ENCODE measurements at regions not wholly inside any gene's neighbourhood (a gene's known extent, or its start where the extent isn't known, plus 50 kb on each side); places are given as distances from the start of the nearest gene placed in this dataset.
"Not testable (repeated sequence)": the region's sequence is repeated elsewhere in the genome, so short reads cannot be mapped to it uniquely, and the experiment has no call there.

DNA sequence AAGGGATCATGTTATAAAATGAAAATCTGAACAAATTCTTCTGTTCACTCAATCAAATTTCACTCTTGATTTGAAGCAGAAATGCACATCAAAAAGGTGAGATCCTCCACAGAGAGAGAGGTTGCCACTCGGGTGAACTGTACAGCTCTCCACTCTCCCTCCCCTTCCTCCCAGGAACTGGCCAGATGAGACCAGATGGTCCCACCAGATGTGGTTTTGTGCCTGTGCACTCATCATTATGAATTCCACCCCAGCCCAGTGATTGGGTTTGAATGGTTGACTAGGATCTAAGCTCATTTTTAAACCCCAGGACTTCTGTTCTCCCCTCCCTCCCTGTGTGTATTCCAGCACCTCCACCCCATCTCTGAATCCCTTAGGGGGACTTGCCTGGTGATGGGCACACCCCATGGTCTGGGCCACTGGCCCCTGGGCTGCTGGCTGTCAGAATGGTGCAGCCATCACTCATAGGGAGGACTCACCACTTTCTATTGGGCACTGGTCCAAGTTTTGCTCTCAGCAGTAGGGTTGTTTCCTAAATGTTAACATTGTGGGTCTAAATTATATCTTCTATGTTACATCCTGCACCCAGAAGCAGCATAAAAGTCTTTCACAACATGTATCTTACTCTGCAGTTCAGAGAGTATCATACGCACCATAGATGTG is 393.1 kb downstream of the TNS3 start:
- DNase-seq, result no peak

DNA sequence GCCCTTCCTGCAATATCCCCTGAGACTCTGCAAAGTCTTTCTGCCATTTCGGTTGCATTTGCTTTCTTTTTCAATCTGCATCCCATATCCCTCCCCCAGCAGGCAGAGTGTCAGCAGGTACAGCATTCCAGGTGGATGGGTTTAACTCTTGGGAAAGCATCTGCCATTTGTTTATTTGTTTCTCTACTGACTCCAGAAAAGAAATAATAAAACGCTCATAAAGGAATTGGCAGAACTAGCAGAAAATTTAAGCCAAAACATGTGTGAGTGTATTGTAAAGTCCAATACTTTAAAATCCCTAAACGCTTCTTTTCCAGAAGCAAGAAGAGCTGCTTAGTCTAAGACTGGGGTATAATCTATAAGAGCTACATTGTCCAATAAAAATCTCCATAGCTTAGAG is 393.8 kb downstream of the TNS3 start:
- no peak for DNase-seq

DNA sequence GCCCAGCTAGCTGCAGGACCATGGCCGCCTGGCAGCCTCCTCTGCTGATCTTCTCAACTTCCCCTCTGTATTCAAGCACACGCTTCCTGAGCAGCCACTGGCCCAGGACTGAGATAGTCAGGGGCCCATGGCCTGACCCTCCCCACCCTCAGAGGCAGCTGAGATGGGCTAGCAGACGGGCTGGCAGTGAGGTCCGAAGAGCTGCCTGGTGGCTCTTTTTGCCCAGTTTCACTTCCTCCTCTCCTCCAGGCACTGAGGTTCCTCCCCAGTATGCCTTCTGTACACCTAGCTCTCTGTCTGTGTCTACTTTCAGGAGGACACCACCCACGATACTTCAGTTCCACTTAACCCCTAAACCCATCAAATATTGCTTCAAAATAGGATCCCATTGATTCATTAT is 395.6 kb downstream of the TNS3 start:
- DNase-seq, result no peak

DNA sequence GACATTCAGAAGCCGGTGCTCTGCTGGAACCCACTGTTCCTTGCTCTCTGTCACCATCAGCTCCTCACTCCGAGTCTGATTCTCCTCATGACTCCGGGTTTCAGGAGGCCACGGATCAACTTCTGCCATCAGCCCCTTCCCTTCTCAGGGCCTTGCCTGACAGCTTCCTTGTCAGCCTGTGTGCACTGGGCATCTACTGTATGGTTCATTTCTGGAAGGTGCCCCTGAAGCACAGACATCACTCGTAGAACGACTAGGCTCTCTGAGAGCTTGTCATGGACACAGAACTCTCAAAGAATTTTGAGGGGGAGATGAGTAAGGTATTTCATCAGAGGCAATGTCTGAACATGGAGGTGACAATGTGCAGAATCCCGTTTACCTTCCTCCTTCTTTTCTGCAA is 396.1 kb downstream of the TNS3 start:
- no peak for DNase-seq

DNA sequence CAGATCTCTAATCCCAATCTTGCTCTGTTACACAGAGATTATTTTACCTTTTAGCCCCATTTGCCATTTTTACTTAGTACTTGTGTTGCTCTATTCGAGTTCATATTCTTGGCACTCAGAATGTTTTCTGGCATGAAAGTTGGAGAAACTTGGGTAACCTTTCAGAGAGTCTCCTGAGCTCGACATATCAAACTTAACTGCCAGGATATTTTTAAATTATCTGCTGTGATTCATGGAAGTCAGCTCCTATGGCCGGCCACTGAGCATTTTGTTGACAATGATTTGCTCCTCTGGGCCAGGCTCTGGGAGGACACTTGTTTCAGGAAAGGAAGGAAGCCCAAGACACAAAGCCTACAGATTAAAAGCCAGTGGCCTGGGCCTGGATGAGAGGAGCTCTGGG is 396.7 kb downstream of the TNS3 start:
- DNase-seq, result no peak

DNA sequence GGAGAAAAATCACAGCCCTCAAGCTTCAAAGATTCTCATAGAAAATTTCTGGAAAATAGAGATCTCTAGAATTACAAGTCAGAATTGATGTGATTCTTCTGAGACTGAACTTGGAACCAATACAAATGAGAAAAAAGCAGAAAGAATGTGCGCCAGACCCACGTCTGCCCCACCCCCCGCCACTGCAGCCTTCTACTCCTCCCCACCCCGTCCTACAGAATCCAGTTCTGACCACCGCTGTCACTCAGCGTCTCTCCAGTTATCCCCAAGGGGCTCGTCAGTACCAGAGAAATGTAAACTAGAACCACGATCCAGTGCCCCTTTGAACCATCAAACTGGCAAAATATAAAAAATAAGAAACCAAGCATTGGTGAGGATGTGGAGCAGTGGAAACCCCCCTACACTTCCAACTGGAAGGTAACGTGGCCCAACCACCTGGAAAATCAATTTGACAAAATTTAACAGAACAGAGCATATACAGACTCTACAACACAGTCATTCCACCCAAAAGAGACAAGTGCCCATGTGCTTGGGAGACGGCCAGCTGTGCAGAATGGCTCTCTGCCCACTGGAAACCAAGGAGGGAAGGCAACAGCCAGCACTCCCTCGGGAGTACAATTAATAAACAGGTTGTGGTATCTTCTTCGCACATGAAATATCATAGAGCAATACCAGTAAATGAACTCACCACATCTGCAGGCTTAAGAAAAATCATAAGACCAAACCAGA is 397.9 kb downstream of the TNS3 start:
- DNase-seq, result no peak

DNA sequence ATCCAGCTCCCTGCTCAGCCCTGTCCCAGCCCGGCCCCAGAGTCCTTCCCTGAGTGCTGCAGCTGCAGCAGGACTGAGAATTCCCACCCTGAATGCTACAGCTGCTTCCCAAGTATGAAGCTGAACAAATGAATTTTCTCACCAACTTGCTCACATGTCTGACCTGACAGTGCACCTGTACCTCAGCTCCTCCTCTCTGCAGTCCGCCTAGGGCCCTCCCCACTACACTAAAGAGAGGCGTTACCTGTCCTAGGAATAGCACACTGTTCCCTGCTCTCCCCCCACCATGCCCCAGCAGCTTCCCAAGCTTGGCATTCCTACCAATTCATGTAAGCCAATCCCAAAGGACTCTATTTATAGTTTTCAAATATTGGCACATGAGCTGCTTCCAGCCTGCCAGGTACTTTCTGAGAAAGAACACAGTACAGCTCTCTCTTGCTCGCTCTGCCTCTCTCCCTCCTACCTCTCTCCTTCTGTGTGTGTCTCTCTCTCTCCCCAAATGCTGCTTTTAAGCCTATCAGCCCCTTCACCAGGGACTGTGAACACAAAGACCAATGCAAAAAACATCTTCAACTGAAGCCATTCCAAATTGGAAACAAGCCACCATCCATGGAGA is 400.1 kb downstream of the TNS3 start:
- DNase-seq, result no peak

DNA sequence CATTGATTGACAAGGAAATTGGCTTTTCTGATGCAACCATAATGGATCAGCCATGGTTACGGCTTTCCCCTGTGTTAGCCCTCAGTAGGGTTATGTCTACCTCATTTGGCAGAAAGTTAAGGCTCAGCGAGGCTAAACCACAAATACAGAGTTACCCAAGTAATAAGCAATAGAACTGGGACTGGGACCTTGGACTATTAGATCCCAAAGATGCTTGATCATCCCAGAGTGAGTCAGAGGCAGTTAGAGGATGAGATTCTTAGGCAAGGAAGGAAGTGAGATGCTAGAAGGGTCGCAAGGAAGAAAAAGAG is 401.4 kb downstream of the TNS3 start:
- no peak for DNase-seq

DNA sequence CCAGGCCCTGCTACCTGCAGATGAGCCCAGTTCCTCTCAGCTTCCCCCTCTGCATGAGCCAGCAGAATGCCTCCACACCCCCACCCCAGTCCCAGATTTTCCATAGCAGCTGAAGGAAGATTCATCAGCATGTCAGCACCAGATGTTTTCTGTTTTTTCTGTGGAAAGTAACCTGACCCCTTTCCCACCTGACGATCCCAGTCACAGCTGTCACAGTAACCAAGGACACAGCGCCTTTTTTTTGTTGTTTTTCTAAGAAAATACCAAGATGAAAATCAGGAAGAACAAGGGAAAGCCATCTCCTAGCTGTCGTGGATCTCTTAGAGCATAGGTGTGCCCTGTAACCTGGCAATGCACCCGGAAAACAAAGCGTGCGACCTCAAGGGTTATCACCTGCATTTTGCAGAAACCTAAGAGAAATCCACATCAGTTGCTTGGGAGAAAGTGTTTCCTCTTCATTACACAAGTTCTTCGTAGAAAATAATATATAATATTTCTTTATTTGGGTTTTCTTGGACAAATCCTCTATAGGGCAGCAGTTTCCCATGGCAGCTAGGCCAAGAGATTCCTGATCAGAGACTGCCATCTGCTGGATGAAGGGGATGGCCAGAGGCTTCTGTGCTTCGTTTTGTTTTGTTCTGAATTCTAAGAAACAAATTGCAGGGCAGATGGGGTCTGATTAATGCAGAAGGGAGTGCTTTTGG is 401.9 kb downstream of the TNS3 start:
- DNase-seq, result no peak

DNA sequence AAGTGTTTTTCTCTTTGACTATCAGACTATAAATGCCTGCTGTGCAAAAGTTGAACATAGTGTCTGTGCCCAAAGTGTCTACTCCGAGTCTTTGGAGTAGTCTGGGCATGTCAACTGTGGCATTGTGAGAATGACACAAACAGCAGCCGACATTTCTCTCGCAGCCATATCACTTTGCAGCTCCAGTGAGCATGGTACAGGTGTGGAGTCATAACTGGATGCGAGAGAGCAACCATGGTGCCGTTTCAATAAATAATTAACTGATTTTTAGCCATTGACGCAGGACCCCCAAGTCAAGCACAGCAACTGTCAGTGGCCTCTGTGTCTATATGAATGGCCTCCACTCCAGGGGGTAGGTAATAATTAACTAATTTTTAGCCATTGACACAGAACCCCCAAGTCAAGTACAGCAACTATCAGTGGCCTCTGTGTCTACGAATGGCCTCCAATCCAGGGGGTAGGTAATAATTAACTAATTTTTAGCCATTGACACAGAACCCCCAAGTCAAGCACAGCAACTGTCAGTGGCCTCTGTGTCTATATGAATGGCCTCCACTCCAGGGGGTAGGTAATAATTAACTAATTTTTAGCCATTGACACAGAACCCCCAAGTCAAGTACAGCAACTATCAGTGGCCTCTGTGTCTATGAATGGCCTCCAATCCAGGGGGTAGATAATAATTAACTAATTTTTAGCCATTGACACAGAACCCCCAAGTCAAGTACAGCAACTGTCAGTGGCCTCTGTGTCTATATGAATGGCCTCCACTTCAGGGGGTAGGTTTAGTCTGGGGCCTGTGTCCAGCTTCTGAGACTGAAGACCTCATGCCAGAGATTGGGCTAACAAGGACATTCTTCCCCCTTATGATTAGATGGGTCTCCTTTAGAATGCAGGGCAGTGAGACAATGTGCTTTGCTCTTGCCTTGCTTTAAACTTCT is 409.0 kb downstream of the TNS3 start:
- not testable (repeated sequence) for DNase-seq

DNA sequence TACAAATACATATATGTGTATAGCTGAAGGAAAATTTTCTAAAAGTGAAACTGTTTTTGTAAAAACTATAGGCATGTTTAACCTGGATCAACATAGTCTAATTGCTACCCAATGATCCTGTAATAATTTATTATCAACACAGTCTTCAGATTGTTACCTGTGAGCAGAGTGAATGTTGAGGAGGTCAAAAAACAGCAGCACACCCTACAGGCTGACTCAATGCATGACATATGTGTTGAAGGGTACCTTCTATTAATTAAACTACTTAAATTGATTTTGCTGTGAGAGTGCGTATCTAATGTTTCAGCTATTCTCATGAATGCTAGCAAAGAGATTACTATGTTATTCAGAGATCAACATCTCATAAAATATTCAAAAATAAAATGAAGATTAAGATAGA is 411.4 kb downstream of the TNS3 start:
- DNase-seq, result no peak

DNA sequence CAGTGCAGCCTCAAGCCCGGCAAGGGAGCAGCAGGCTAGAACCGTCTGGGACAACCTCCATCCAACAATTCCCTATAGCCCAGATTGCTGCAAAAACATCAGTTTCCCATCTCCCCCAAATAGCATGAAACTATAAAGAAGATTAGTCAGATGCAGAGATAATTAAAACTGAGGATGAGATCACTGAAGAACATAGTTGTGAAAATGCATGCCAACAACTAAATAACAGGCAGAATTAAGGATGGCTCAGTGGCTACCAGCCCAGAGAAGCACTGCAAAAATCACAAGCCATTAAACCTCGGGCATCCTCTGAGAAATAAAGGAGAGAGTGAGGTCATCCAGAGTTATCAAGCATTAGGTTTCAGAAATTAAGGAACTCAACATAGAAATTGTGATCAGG is 427.1 kb downstream of the TNS3 start:
- no peak for DNase-seq

DNA sequence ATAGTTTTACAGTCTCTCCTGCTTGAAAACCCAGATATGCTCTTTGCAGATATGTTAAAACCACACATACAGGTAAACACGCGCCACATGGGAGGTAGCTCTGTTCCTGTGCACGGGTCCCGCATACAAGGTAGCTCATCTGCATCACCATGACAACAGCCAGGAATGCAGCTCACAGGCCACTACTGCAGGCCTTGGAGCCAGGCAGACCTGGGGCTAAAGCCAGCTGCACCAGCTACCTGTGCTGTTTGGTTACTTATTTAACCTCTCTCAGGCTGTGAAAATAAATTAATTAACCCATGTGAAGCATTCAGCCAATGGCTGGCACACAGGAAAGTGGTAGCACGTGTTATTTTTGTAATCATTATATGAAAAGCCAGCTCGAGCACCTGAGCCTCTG is 428.3 kb downstream of the TNS3 start:
- no peak for DNase-seq

DNA sequence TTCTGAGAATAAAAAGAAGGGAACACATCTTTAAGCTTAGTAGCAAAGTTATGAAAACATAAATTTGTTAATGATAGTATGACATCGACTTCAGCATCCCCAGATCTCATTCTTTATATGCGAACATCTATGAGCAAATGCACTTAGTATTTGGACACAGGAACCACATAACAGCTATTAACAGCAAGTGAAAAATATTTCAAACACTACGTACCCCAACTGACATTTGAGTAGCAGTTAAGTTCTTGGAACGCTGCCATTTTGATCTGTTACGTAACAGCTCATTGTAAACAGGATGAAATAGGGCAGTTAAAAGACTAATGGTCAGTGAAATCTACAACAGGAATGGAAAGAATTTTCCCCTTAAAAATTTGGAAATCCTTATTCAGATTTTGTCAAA is 428.9 kb downstream of the TNS3 start:
- DNase-seq, result no peak

DNA sequence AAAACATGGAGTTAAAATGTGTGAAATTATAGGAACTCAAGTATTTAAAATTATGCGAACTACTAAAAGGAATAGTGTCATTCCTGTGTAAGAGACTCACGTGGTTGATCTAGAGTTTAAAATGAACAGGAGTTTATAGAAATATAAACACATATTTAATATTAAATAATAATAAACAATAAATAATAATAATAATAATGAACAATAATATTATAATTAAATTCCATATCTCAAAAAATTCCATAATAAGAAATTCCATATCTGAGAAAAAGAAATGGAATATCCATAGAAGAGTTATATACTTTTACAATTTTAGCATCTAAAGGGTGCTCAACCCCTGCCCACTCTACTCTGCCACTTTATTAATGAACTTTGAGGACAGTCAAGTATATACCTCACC is 429.6 kb downstream of the TNS3 start:
- DNase-seq, result no peak

DNA sequence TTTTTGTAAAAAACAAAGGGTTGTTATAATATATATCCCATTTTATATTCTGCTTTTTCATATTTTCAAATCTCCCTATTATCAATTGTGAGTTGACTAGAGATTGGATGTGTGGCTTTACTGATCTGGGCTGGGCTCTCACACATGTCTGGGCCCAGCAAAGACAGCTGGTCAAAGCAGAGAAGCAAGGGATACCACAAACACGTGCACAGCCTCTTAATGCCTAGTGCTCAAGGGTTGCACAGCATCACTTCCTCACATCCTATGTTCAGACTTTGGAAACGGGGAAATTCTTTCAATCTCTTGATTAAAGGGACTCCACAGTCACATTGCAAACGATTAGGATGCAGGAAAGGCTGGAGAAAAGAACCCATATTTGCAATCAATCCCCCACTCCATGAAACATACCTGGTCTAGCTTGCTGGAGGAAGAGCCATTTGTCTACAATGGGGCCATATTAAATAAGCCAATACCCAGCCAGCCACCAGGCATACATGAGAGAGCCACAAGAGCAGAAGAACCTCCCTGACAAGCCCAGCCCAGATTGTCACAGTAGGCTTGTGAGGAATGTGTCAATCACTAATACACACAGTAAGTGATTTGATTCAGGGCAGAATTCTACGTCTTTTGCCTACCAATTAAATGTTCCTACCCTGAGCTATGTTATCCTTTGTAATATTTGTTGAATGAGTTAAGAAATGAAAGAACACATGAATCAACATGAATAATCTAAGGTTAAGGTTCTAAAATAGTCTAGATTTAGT is 431.2 kb downstream of the TNS3 start:
- DNase-seq, result no peak

DNA sequence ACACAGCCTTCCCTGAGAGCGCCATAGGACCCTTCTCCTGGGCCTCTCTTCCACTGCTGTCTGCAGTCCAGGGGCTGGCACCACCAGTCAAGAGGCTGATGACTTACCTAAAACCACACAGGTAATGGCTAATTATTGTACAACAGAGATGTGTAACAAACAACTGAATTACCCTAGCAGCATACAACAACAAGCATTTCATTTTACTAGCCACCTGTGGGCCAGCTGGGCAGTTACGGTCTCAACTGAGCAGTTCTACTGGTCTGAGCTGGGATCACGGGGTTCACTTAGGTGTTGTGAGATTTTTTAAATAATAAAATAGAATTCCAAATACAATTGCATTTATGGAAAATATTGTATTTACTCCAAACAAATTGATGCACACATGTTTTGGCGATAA is 431.9 kb downstream of the TNS3 start:
- DNase-seq, result no peak

DNA sequence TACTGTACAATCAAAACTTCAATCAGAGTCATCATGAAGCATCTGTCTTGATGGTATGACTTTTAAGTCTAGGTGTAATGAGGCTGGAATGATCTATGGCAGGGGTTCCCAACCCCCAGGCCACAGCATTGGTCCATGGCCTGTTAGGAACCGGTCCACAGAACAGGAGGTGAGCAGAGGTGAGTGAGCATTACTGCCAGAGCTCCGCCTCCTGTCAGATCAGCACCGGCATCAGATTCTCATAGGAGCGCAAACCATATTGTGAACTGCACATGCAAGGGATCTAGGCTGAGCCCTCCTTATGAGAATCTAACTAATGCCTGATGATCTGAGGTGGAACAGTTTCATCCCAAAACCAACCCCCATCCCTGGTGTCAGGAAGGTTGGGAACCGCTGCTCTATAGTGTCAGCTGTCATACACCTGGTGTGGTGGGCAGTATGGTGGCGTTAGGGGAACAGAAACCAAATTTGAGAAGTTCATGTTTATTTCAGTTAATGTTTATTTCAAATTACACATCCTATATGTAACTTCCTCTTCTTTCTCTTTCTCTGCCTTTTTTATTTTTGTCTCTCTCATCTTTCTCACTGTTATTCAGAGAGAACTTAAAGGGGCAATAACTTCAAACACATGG is 432.6 kb downstream of the TNS3 start:
- DNase-seq, result no peak

DNA sequence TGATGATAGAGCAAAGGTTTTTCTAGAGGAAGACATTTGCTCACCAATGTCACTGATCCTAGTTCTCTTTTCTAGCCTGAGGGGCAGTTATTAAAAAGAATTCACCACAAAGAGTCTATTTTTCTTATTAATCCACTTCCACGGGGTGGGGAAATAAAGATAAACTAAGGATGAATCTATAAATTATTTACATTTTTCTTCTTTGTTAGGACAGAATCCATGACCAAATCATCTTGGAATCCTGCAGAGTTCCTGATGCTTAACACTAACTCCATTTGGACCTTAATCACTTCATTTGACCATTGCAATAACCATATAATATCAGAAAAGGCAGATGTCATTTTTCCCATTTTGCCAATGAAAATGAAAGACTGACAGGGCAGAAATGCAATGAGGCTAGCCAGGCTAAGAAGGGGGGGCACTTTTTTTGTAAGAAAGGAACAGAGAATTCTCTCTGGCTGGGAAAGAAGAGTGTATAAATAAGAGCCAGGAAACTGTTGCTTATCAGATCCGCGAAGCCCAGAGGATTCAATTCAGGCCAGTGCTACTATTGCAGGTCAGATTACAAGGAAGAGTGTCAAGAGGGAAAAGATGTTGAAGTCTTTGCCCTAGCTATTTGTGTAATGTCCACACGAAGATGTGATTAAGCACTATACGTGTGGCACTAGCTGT is 433.2 kb downstream of the TNS3 start:
- DNase-seq, result no peak

DNA sequence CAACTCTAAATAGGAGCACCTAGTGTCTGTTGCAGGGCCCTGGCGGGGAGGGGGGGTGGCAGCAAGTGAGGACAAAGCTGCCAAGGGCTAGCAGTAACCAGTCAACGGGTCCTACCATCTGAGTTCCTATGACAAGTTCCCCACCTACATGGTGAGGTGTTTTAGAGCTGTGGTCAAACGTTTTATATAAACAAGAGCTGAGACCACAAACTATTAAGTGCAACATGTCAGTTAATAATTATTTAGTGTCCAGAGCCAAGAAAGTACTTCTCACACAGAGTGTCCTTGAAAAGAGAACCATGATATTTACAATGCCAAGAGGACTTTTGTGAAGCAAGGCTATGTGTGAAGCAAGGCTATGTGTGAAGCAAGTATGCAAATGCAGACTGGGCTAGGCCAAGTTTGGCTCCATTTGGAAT is 434.7 kb downstream of the TNS3 start:
- no peak for DNase-seq

DNA sequence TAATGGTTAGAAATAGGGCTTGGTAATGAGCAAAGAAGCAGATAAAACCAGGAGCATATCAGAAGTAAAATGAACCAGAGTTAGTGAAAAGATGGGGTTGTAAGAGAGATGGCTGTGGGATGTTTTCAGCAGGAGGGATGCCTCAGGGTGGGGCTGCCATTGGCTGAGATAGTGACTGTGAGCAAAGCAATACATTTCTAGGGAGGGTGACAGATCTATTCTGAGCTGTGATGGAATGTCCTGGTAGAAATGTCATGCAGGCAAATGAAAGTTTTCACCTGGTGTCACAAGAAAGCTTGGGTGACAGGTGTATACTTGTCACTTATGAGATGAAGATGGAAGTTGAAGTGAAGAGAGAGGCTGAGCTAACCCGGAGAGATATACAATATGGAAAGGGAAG is 435.9 kb downstream of the TNS3 start:
- DNase-seq, result no peak
